SKM-1 (cell line): ENCODE measurements at regions not wholly inside any gene's neighbourhood (a gene's known extent, or its start where the extent isn't known, plus 50 kb on each side); places are given as distances from the start of the nearest gene placed in this dataset.

Source experiments
- DNase-seq: peaks from one replicate; lab custom pipeline; 2025; ENCODE audit not compliant: unreplicated experiment; lab: John Stamatoyannopoulos, UW

- no peak for DNase-seq
Observed at GRCh38 chr14:97027256-97027999, 230.2 kb downstream of the VRK1 start.

GRCh38 chr14:97028382-97028781 lies 231.2 kb downstream of the VRK1 start:
- no peak for DNase-seq

- DNase-seq: no peak
Observed at GRCh38 chr14:97029800-97030199, 232.6 kb downstream of the VRK1 start.

GRCh38 chr14:97031530-97031929 lies 234.3 kb downstream of the VRK1 start:
- no peak for DNase-seq

GRCh38 chr14:97033556-97034081 lies 236.4 kb downstream of the VRK1 start:
- DNase-seq: no peak

- DNase-seq: no peak
Observed at GRCh38 chr14:97036086-97036852, 239.1 kb downstream of the VRK1 start.

GRCh38 chr14:97039717-97040363 lies 242.7 kb downstream of the VRK1 start:
- DNase-seq: no peak

GRCh38 chr14:97046967-97047366 lies 249.8 kb downstream of the VRK1 start:
- no peak for DNase-seq

GRCh38 chr14:97052001-97052400 lies 254.8 kb downstream of the VRK1 start:
- no peak for DNase-seq

GRCh38 chr14:97053941-97054340 lies 256.8 kb downstream of the VRK1 start:
- DNase-seq: no peak

GRCh38 chr14:97055355-97055754 lies 258.2 kb downstream of the VRK1 start:
- no peak for DNase-seq

GRCh38 chr14:97056086-97056485 lies 258.9 kb downstream of the VRK1 start:
- DNase-seq: no peak

- DNase-seq: no peak
Observed at GRCh38 chr14:97057238-97058073, 260.3 kb downstream of the VRK1 start.

GRCh38 chr14:97058074-97058467 lies 260.9 kb downstream of the VRK1 start:
- DNase-seq: no peak

- DNase-seq: no peak
Observed at GRCh38 chr14:97058589-97058988, 261.4 kb downstream of the VRK1 start.

- DNase-seq: no peak
Observed at GRCh38 chr14:97061198-97061597, 264.0 kb downstream of the VRK1 start.

GRCh38 chr14:97061714-97062113 lies 264.5 kb downstream of the VRK1 start:
- DNase-seq: no peak

GRCh38 chr14:97065305-97066067 lies 268.3 kb downstream of the VRK1 start:
- DNase-seq: no peak

- no peak for DNase-seq
Observed at GRCh38 chr14:97066068-97066899, 269.1 kb downstream of the VRK1 start.
